Nephron (organoid): ENCODE measurements at regions not wholly inside any gene's neighbourhood (a gene's known extent, or its start where the extent isn't known, plus 50 kb on each side); places are given as distances from the start of the nearest gene placed in this dataset.

Experiments
- H3K27ac Mint-ChIP-seq, 3 experiments: 2 replicates each; pipeline ENCODE4 v1.8.0; 2020; ENCODE audit warnings: mixed read lengths in 3 of 3, mild to moderate bottlenecking in 2 of 3, moderate library complexity in 1 of 3
- H3K27me3 Mint-ChIP-seq: 2 replicates; pipeline ENCODE4 v1.8.0; 2021; ENCODE audit warnings: low read depth, mild to moderate bottlenecking, moderate library complexity, mixed read lengths
- H3K36me3 Mint-ChIP-seq: 2 replicates; pipeline ENCODE4 v1.8.0; 2020; ENCODE audit warnings: low read depth, mixed read lengths
- H3K4me1 Mint-ChIP-seq: 2 replicates; pipeline ENCODE4 v1.8.0; 2020; ENCODE audit warnings: mixed read lengths
- H3K4me3 Mint-ChIP-seq, 3 experiments: 2 replicates each; pipeline ENCODE4 v1.8.0; 2020; ENCODE audit warnings: mild to moderate bottlenecking in 3 of 3, mixed read lengths in 3 of 3, moderate library complexity in 2 of 3
- H3K9me3 Mint-ChIP-seq: 2 replicates; pipeline ENCODE4 v1.8.0; 2020; ENCODE audit warnings: mixed read lengths
- TF ChIP-seq, protein P1 (sequence below), 3 experiments: fragments of 200-600 bp; sonication (generic); IDR thresholded peaks; one replicate each; pipeline ENCODE4 v1.5.0; 2021; ENCODE audit warnings: antibody characterized with exemption in 3 of 3; ENCODE audit not compliant: unreplicated experiment in 3 of 3

- H3K9me3 Mint-ChIP-seq: no peaks in the 10 kb centered on the region
- H3K4me3 Mint-ChIP-seq: no peak overlapping the region
- no peaks in the 10 kb centered on the region for H3K4me1 Mint-ChIP-seq
- H3K27ac Mint-ChIP-seq: no peak overlapping the region
- TF ChIP-seq, protein P1, sequence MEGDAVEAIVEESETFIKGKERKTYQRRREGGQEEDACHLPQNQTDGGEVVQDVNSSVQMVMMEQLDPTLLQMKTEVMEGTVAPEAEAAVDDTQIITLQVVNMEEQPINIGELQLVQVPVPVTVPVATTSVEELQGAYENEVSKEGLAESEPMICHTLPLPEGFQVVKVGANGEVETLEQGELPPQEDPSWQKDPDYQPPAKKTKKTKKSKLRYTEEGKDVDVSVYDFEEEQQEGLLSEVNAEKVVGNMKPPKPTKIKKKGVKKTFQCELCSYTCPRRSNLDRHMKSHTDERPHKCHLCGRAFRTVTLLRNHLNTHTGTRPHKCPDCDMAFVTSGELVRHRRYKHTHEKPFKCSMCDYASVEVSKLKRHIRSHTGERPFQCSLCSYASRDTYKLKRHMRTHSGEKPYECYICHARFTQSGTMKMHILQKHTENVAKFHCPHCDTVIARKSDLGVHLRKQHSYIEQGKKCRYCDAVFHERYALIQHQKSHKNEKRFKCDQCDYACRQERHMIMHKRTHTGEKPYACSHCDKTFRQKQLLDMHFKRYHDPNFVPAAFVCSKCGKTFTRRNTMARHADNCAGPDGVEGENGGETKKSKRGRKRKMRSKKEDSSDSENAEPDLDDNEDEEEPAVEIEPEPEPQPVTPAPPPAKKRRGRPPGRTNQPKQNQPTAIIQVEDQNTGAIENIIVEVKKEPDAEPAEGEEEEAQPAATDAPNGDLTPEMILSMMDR (IDR thresholded peaks at IDR 0.05; ENCODE audit: unreplicated experiment in 3 of 3): no peak
- H3K36me3 Mint-ChIP-seq: no peaks in the 10 kb centered on the region
- no peaks in the 10 kb centered on the region for H3K27me3 Mint-ChIP-seq
These were observed 179.0 kb downstream of the SPCS3 start for GRCh38 chr4:176498617-176499256.

GRCh38 chr4:176499518-176499917 is 179.8 kb downstream of the SPCS3 start:
- Mint-ChIP-seq H3K9me3 (no peaks in the 10 kb centered on the region), H3K27ac (no peak overlapping the region), H3K36me3 (no peaks in the 10 kb centered on the region), H3K27me3 (no peaks in the 10 kb centered on the region), H3K4me3 (no peak overlapping the region), H3K4me1 (no peaks in the 10 kb centered on the region)
- TF ChIP-seq, protein P1 (IDR thresholded peaks at IDR 0.05; ENCODE audit: unreplicated experiment in 3 of 3): no peak

GRCh38 chr4:176500894-176501293 is 181.1 kb downstream of the SPCS3 start:
- TF ChIP-seq, protein P1 (IDR thresholded peaks at IDR 0.05; ENCODE audit: unreplicated experiment in 3 of 3): no peak
- H3K27ac Mint-ChIP-seq: no peak overlapping the region
- H3K9me3 Mint-ChIP-seq: peaks cover 3% of the 10 kb centered on the region
- no peaks in the 10 kb centered on the region for H3K27me3 Mint-ChIP-seq
- no peak overlapping the region for H3K4me3 Mint-ChIP-seq
- H3K4me1 Mint-ChIP-seq: no peaks in the 10 kb centered on the region
- no peaks in the 10 kb centered on the region for H3K36me3 Mint-ChIP-seq

DNA sequence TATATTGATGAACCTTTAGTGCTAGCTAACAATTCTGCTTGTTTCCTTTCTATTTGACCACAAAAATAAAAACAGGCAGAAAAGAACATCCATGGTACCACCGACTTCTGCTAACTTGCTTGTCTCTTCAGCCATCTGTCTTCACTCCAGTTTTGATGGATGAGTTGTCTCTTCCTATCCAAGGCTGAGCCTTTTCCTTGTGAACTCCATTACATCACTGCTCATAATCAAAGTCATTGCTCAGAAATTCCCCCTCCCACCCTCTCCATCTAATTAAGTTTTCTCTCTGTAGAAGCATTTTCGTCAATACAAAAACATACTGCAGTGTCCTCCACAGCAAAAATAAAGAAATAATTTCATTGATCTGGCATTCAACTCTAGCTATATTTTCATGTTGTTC is 184.4 kb downstream of the SPCS3 start:
- no peaks in the 10 kb centered on the region for H3K4me1 Mint-ChIP-seq
- H3K4me3 Mint-ChIP-seq: no peak overlapping the region
- H3K27me3 Mint-ChIP-seq: no peaks in the 10 kb centered on the region
- H3K9me3 Mint-ChIP-seq: peaks cover 3% of the 10 kb centered on the region
- TF ChIP-seq, protein P1 (IDR thresholded peaks at IDR 0.05; ENCODE audit: unreplicated experiment in 3 of 3): no peak
- no peaks in the 10 kb centered on the region for H3K36me3 Mint-ChIP-seq
- H3K27ac Mint-ChIP-seq: no peak overlapping the region

DNA sequence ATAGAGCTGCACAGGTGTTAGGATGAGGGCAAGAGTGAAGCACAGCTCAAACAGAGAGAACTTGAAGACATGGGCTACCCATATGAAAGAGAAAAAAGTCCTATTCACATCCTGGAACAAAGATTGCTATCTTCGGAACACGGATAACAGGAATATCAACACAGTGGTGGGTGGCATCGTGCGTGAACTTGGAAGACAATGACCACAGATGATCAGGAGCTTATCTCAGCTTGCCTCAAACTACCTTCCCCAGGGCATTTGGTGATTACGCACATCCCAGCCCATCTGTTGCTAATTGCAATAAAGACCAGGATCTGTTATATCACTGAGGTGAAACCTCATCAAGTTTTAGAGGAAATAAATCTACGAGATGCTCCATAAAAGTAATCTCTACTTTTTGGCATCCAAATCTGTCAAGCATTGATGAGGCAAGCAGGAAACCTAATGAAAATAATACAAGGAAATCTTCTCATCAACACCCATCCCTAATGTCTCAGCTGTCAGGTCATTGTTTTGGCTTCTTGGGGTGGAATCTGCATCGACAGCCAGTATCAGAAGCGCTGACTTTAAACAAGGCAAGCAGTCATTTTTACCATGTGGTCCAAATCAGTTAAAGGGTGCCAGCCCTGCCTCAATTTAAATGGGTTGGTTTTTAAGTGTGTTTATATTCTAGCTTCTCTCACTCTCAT is 188.2 kb downstream of the SPCS3 start:
- Mint-ChIP-seq H3K9me3 (peaks cover 6% of the 10 kb centered on the region), H3K4me1 (no peaks in the 10 kb centered on the region), H3K4me3 (no peak overlapping the region), H3K36me3 (no peaks in the 10 kb centered on the region), H3K27ac (no peak overlapping the region), H3K27me3 (no peaks in the 10 kb centered on the region)
- TF ChIP-seq, protein P1 (IDR thresholded peaks at IDR 0.05; ENCODE audit: unreplicated experiment in 3 of 3): no peak
